ENCODE measurements at regions not wholly inside any gene's neighbourhood (a gene's known extent, or its start where the extent isn't known, plus 50 kb on each side); places are given as distances from the start of the nearest gene placed in this dataset.

- Histone ChIP-seq H2BK20ac (ENCODE audit: low read depth, low read length) (no peak overlapping the region), H2AK5ac (ENCODE audit: low read depth, low read length) (no peak overlapping the region), H3K27me3 (ENCODE audit: control insufficient read depth, insufficient read depth, low read length) (no peaks in the 10 kb centered on the region), H2BK5ac (ENCODE audit: low read depth, low read length, poor library complexity, severe bottlenecking) (no peak overlapping the region), H3K18ac (ENCODE audit: low read depth, low read length) (no peak overlapping the region), H3K9ac (ENCODE audit: low read depth, low read length) (no peak overlapping the region), H3K9me1 (ENCODE audit: insufficient read depth, low read length) (no peaks in the 10 kb centered on the region), H3K14ac (replicated peaks; ENCODE audit: low read depth, low read length) (no peak overlapping the region), H3K9me3 (ENCODE audit: control insufficient read depth, insufficient read depth, low read length) (peaks cover 6% of the 10 kb centered on the region; the same call in 1 of the 2 replicates), H4K8ac (ENCODE audit: low read depth in 2 of 2, low read length in 2 of 2) (no peak overlapping the region), H2AFZ (replicated peaks; ENCODE audit: low read length, poor library complexity) (no peak overlapping the region), H4K20me1 (ENCODE audit: insufficient read depth, low read length) (no peaks in the 10 kb centered on the region), H3K4ac (ENCODE audit: low read depth, low read length) (no peak overlapping the region), H4K91ac (ENCODE audit: insufficient read depth, low read depth, low read length) (no peak overlapping the region), H3K4me2 (ENCODE audit: low read depth, low read length) (no peak overlapping the region), H4K5ac (ENCODE audit: low read depth, low read length) (no peak overlapping the region), H3K79me1 (ENCODE audit: low read depth in 1 of 2, low read length in 2 of 2) (no peaks in the 10 kb centered on the region), H3K56ac (ENCODE audit: extremely low read depth, insufficient read depth, low read length) (no peak overlapping the region), H2BK120ac (ENCODE audit: low read depth, low read length) (no peak overlapping the region), H2BK15ac (ENCODE audit: low read depth, low read length) (no peak overlapping the region), H3K27ac (ENCODE audit: insufficient read depth, low read length) (no peak overlapping the region), H3K36me3 (ENCODE audit: control insufficient read depth, insufficient read depth, low read length) (no peaks in the 10 kb centered on the region), H3K23ac (ENCODE audit: low read depth, low read length) (no peak overlapping the region), H3K4me1 (ENCODE audit: control insufficient read depth, insufficient read depth, low read length) (no peaks in the 10 kb centered on the region), H2AK9ac (replicated peaks; ENCODE audit: low read depth, low read length, poor library complexity) (no peak overlapping the region), H3K4me3 (ENCODE audit: insufficient read depth, low read depth, low read length) (no peak overlapping the region)
- in situ Hi-C loops (cut with MboI; ENCODE audit: low sequenced_read_pairs): no loop called here
- TF ChIP-seq SMC3 (IDR thresholded peaks at IDR 0.05; ENCODE audit: low read depth, low read length): no peak
- TF ChIP-seq, protein P1, sequence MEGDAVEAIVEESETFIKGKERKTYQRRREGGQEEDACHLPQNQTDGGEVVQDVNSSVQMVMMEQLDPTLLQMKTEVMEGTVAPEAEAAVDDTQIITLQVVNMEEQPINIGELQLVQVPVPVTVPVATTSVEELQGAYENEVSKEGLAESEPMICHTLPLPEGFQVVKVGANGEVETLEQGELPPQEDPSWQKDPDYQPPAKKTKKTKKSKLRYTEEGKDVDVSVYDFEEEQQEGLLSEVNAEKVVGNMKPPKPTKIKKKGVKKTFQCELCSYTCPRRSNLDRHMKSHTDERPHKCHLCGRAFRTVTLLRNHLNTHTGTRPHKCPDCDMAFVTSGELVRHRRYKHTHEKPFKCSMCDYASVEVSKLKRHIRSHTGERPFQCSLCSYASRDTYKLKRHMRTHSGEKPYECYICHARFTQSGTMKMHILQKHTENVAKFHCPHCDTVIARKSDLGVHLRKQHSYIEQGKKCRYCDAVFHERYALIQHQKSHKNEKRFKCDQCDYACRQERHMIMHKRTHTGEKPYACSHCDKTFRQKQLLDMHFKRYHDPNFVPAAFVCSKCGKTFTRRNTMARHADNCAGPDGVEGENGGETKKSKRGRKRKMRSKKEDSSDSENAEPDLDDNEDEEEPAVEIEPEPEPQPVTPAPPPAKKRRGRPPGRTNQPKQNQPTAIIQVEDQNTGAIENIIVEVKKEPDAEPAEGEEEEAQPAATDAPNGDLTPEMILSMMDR (conservative IDR thresholded peaks at IDR 0.05; ENCODE audit: low read depth, low read length): no peak
- no peak for TF ChIP-seq RAD21 (IDR thresholded peaks at IDR 0.05; ENCODE audit: low read length)
- no peak for TF ChIP-seq RFX5 (IDR thresholded peaks at IDR 0.05; ENCODE audit: low read depth, low read length)
- TF ChIP-seq, protein P2, sequence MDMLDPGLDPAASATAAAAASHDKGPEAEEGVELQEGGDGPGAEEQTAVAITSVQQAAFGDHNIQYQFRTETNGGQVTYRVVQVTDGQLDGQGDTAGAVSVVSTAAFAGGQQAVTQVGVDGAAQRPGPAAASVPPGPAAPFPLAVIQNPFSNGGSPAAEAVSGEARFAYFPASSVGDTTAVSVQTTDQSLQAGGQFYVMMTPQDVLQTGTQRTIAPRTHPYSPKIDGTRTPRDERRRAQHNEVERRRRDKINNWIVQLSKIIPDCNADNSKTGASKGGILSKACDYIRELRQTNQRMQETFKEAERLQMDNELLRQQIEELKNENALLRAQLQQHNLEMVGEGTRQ (IDR thresholded peaks at IDR 0.05; ENCODE audit: low read depth, low read length): no peak
- TF ChIP-seq CEBPB (IDR thresholded peaks at IDR 0.05; ENCODE audit: low read depth, low read length): no peak
- no peak for TF ChIP-seq RCOR1 (IDR thresholded peaks at IDR 0.05; ENCODE audit: insufficient replicate concordance, low read length)
- no peak for TF ChIP-seq BHLHE40 (IDR thresholded peaks at IDR 0.05; ENCODE audit: low read depth, low read length)
- TF ChIP-seq MAFK (IDR thresholded peaks at IDR 0.05; ENCODE audit: low read depth, low read length): no peak
- no peak for TF ChIP-seq FOS (IDR thresholded peaks at IDR 0.05; ENCODE audit: low read depth, low read length)
- no peak for TF ChIP-seq ELK1 (IDR thresholded peaks at IDR 0.05; ENCODE audit: borderline replicate concordance, low read depth, low read length)
- TF ChIP-seq MXI1 (IDR thresholded peaks at IDR 0.05; ENCODE audit: borderline replicate concordance, low read depth, low read length): no peak
- TF ChIP-seq MAZ (IDR thresholded peaks at IDR 0.05; ENCODE audit: borderline replicate concordance, low read depth, low read length): no peak
- no peak for TF ChIP-seq CHD1 (IDR thresholded peaks at IDR 0.05; ENCODE audit: low read depth, low read length)
- TF ChIP-seq NFE2L2 (IDR thresholded peaks at IDR 0.05; ENCODE audit: low read depth, low read length): no peak
- no peak for TF ChIP-seq POLR2A (IDR thresholded peaks at IDR 0.05; ENCODE audit: low read depth, low read length)
- intact Hi-C loops (cut with micrococcal nuclease): no loop called here
- dilution Hi-C loops (cut with HindIII; ENCODE audit: low sequenced_read_pairs, unreplicated experiment): no loop called here
- BruUV-seq (replicated peaks): no TSS peak
- ChIA-PET CTCF (no interaction called here), POLR2A (ENCODE audit: unreplicated experiment) (no interaction called here)
- DNase-seq (no peak), ATAC-seq (ENCODE audit: low read depth) (no peak)
- WGBS, 2 experiments (ENCODE audit: extremely low coverage in 2 of 2, insufficient read length in 1 of 2): 89% methylated on average over 6 of the region's 26 CpGs; no CpG with 5 or more reads in 1 of the 2 experiments
Measured at GRCh38 chr6:69466979-69467570, 329.7 kb downstream of the LMBRD1 start.
